ENCODE measurements at regions not wholly inside any gene's neighbourhood (a gene's known extent, or its start where the extent isn't known, plus 50 kb on each side); places are given as distances from the start of the nearest gene placed in this dataset.

GRCh38 chr14:96660667-96661066 is 136.5 kb upstream of the VRK1 start:
- no peak for TF ChIP-seq CTCF (IDR thresholded peaks at IDR 0.05; ENCODE audit: insufficient read depth, missing control alignments)
- FAIRE-seq (no peak), DNase-seq (ENCODE audit: insufficient read length, low spot score) (no peak)

GRCh38 chr14:96661244-96661969 is 135.8 kb upstream of the VRK1 start:
- FAIRE-seq, result no peak
- no peak for TF ChIP-seq CTCF (IDR thresholded peaks at IDR 0.05; ENCODE audit: insufficient read depth, missing control alignments)
- no peak for DNase-seq (ENCODE audit: insufficient read length, low spot score)

- FAIRE-seq, result no peak
- DNase-seq (ENCODE audit: insufficient read length, low spot score), result no peak
- TF ChIP-seq CTCF (IDR thresholded peaks at IDR 0.05; ENCODE audit: insufficient read depth, missing control alignments), result no peak
These were observed 134.8 kb upstream of the VRK1 start for GRCh38 chr14:96662116-96662970.

- DNase-seq (ENCODE audit: insufficient read length, low spot score) (no peak), FAIRE-seq (no peak)
- TF ChIP-seq CTCF (IDR thresholded peaks at IDR 0.05; ENCODE audit: insufficient read depth, missing control alignments), result no peak
These were observed 134.1 kb upstream of the VRK1 start for GRCh38 chr14:96663076-96663475.

- no peak for FAIRE-seq
- no peak for DNase-seq (ENCODE audit: insufficient read length, low spot score)
- no peak for TF ChIP-seq CTCF (IDR thresholded peaks at IDR 0.05; ENCODE audit: insufficient read depth, missing control alignments)
These were observed 133.6 kb upstream of the VRK1 start for GRCh38 chr14:96663491-96664067.

- FAIRE-seq (no peak), DNase-seq (ENCODE audit: insufficient read length, low spot score) (no peak)
- TF ChIP-seq CTCF (IDR thresholded peaks at IDR 0.05; ENCODE audit: insufficient read depth, missing control alignments), result no peak
These were observed 131.1 kb upstream of the VRK1 start for GRCh38 chr14:96666088-96666487.

All from D721Med (cell line).